GM13977 (cell line): ENCODE measurements at regions not wholly inside any gene's neighbourhood (a gene's known extent, or its start where the extent isn't known, plus 50 kb on each side); places are given as distances from the start of the nearest gene placed in this dataset.

Experiments used
- DNase-seq: peaks from one replicate; pipeline ENCODE4 v3.0.0; 2012; ENCODE audit warnings: low spot score
- in situ Hi-C: fragments of 300-500 bp; cut with MboI; formaldehyde crosslinking; loops from one replicate; pipeline ENCODE4 v1.12.0; 2022; ENCODE audit warnings: low sequenced_read_pairs, low pct_unique_long_range_greater_than_20kb, mixed read lengths, inconsistent platforms; ENCODE audit not compliant: unreplicated experiment
- TF ChIP-seq, protein P1 (sequence below): IDR thresholded peaks from 2 replicates; pipeline ENCODE4 v1.5.1; 2012; ENCODE audit warnings: mild to moderate bottlenecking, control low read depth; ENCODE audit not compliant: insufficient read depth; ENCODE audit errors: extremely low read depth, missing control alignments

DNA sequence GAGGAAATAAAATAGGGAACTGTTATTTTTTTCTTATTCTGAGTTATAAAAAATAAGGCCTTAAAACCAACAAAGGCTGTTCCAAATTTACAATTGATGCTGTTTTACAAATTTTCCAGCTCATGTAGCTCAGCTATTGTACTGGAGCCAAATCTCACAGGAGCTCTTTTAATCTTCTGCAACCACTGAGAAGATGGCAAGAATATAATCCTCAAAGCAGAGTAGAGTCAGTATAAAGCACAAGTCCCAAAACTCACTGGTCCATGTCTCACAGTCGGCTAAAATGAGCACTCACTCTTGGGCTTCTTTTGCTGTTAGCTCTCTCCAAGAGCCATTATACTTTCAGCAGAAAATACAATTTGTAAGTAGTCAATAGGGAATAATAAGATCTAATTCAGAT is 1074.4 kb upstream of the PRR20A start:
- TF ChIP-seq, protein P1, sequence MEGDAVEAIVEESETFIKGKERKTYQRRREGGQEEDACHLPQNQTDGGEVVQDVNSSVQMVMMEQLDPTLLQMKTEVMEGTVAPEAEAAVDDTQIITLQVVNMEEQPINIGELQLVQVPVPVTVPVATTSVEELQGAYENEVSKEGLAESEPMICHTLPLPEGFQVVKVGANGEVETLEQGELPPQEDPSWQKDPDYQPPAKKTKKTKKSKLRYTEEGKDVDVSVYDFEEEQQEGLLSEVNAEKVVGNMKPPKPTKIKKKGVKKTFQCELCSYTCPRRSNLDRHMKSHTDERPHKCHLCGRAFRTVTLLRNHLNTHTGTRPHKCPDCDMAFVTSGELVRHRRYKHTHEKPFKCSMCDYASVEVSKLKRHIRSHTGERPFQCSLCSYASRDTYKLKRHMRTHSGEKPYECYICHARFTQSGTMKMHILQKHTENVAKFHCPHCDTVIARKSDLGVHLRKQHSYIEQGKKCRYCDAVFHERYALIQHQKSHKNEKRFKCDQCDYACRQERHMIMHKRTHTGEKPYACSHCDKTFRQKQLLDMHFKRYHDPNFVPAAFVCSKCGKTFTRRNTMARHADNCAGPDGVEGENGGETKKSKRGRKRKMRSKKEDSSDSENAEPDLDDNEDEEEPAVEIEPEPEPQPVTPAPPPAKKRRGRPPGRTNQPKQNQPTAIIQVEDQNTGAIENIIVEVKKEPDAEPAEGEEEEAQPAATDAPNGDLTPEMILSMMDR, result no peak
- in situ Hi-C loops, result no loop called here
- DNase-seq, result no peak

DNA sequence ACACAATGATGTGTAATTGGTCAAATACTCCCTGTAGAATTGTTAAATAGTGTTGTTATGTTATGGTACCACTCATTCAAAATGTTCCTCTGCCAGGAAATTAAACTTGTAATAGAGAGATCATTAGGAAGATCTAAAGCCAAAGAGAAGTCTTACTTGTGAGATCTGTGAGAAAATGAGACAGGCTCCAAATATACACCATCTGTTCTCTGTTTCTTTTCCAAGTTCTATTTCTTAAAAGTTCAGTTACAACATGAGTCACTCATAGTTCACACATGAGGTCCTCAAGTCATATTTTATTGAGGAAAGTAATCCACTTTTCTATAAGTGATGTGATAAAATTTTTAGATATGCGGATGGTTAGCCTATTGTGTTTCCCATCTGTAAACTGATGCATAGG is 1038.1 kb upstream of the PRR20A start:
- in situ Hi-C loops, result no loop called here
- TF ChIP-seq, protein P1, result no peak
- no peak for DNase-seq

DNA sequence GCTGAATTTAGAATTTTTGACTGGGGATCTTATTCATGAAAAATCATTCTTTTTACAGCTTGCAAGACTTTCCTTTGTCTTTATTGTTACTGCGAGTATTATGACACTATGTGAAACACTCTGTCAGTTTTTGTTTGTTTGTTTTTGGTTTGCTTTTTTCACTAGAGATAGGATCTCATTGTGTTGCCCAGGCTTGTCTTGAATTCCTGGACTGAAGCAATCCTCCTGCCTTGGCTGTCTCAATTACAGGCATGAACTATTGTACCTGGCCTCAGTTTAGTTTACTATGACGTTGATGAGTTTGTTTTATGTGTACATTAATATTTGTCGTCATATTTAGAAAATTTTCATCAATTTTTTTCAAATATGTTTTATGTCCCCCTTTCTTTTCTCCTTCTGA is 1030.0 kb upstream of the PRR20A start:
- in situ Hi-C loops, result no loop called here
- no peak for DNase-seq
- TF ChIP-seq, protein P1, result no peak

DNA sequence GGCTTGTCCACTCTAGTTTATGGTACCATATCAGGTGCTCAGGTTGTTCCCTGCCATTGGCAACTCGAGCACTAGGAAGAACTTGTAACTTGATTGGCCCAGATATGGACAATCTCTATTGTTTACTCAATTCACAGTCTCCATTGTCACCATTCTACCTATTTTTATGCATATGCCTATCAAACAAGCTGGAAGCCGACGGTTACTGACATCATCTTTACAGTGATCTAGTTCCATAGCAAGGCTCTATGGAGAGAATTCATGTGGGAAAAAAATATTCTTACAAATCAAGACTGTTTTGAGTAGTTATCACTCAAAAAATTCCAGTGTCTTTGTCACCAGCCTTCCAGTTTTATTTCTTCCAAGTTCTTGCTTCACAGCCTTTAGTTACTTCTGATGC is 1006.2 kb upstream of the PRR20A start:
- in situ Hi-C loops, result no loop called here
- no peak for DNase-seq
- TF ChIP-seq, protein P1, result no peak

DNA sequence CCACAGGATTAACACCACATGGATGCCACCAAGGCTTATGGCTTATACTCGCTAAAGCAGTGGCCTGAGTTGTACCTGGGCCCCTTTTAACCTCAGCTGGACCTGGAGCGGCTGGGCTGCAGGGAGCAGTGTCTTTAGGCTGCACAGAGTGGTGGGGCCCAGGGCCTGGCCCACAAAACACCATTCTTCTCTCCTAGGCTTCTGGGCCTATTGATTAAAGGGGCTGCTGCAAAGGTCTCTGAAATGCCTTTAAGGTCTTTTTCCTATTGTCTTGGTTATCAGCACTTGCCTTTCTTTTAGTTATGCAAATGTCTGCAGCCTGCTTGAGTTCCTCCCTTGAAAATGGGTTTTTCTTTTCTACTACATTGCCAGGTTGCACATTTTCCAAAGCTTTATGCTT is 973.9 kb upstream of the PRR20A start:
- TF ChIP-seq, protein P1, result no peak
- in situ Hi-C loops, result no loop called here
- DNase-seq, result no peak

DNA sequence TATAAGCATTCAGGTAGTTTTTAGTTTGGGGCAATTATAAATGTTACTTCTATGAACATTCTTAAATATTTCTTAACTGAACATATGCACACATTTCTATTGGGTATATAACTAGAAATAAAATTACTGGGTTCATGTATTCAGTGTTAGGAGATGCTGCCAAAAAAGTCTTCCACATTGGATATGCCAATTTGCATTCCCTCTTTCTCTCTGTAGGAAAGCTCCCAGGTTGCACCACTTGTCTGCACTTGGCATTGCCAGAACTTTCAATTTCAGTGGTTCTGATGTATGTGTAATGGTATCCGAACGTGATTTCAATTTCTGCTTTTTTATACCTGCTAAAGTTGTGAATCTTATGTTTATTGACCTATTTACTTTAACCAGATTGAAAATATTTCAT is 972.1 kb upstream of the PRR20A start:
- in situ Hi-C loops, result no loop called here
- DNase-seq, result no peak
- TF ChIP-seq, protein P1, result no peak

DNA sequence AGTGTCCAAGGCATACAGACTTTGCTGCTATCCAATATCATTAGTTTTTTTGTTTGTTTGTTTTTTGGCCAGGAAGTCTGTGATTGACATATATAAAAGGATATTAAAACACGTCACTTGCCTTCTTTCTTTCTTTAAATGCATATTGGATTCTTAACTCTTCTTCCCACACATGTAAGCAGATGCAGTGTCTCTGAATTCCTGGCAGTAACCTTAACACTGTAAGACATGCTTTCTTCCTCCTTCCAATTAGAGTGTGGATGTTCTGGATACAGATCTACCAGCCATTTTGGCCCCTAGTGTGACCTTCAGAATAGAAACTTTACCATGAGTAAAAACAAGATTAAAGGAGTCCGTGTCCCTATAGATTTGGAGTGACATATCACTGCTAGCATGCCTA is 967.4 kb upstream of the PRR20A start:
- in situ Hi-C loops, result no loop called here
- TF ChIP-seq, protein P1, result no peak
- DNase-seq, result no peak
